GM12874 (cell line): ENCODE measurements at regions not wholly inside any gene's neighbourhood (a gene's known extent, or its start where the extent isn't known, plus 50 kb on each side); places are given as distances from the start of the nearest gene placed in this dataset.

ENCODE experiments used
- CTCF ChIP-seq: IDR thresholded peaks from 2 replicates; pipeline ENCODE4 v1.5.1; 2011; ENCODE audit warnings: low read depth, mild to moderate bottlenecking, control low read depth, low read length, moderate library complexity; ENCODE audit not compliant: insufficient read depth

- TF ChIP-seq CTCF: no peak
Measured at GRCh38 chr6:126232671-126233070, 107.2 kb upstream of the CENPW start.

GRCh38 chr6:126233192-126233591 is 106.7 kb upstream of the CENPW start:
- no peak for TF ChIP-seq CTCF

GRCh38 chr6:126235363-126235762 is 104.6 kb upstream of the CENPW start:
- TF ChIP-seq CTCF: no peak

GRCh38 chr6:126245077-126245476 is 94.8 kb upstream of the CENPW start:
- no peak for TF ChIP-seq CTCF

- no peak for TF ChIP-seq CTCF
Measured at GRCh38 chr6:126252154-126252553, 87.8 kb upstream of the CENPW start.

- no peak for TF ChIP-seq CTCF
Measured at GRCh38 chr6:126253431-126253830, 86.5 kb upstream of the CENPW start.

- TF ChIP-seq CTCF: no peak
Measured at GRCh38 chr6:126258150-126258549, 81.8 kb upstream of the CENPW start.

GRCh38 chr6:126261792-126262421 is 78.0 kb upstream of the CENPW start:
- TF ChIP-seq CTCF: no peak
